NB4 (cell line): ENCODE measurements at regions not wholly inside any gene's neighbourhood (a gene's known extent, or its start where the extent isn't known, plus 50 kb on each side); places are given as distances from the start of the nearest gene placed in this dataset.

Source experiments
- CTCF ChIP-seq: IDR thresholded peaks from one replicate; pipeline ENCODE4 v1.5.1; 2012; ENCODE audit warnings: low read depth, low read length
- MYC ChIP-seq: IDR thresholded peaks from 2 replicates; pipeline ENCODE4 v1.6.1; 2011; ENCODE audit warnings: low read depth, low read length

GRCh38 chr14:101399737-101400517 lies 161.4 kb upstream of the DIO3 start:
- TF ChIP-seq MYC (no peak), CTCF (no peak)
